ENCODE measurements at regions not wholly inside any gene's neighbourhood (a gene's known extent, or its start where the extent isn't known, plus 50 kb on each side); places are given as distances from the start of the nearest gene placed in this dataset.

DNA sequence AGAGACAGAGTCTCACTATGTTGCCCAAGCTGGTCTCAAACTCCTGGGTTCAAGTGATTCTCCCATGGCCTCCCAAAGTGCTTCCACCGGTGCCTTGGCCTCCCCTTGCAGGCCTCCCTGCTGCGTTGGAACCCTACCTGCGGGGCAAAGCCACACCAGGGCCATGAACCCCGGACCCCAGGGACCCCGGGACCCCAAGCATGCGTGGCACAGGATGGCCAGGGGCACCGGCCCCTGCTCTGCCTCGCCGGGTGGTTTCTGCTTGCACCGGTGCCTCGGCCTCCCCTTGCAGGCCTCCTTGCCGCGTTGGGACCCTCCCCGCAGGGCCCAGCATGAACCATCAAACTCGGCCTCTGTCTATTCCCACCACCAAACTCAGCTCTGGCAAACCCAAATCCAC is 301.0 kb upstream of the NPVF start:
- no peak for TF ChIP-seq POLR2A (IDR thresholded peaks at IDR 0.05; ENCODE audit: low read length)
- TF ChIP-seq GATA1 (IDR thresholded peaks at IDR 0.05; ENCODE audit: low read depth, low read length), result no peak

All from erythroblast (primary cell).